Posterior cingulate gyrus (tissue), 11 donors: ENCODE measurements at regions not wholly inside any gene's neighbourhood (a gene's known extent, or its start where the extent isn't known, plus 50 kb on each side); places are given as distances from the start of the nearest gene placed in this dataset.

ENCODE experiments used
- DNase-seq, 10 donors: peaks; one replicate each; pipeline versions ENCODE4 v3.0.0 to v3.0.0-alpha.2; 2020 to 2021; ENCODE audit warnings: mixed read lengths in 3 of 10
- intact Hi-C: fragments of 100-400 bp; cut with DNase I; formaldehyde crosslinking; loops from one replicate; pipeline ENCODE4 v1.15.1; 2023

DNA sequence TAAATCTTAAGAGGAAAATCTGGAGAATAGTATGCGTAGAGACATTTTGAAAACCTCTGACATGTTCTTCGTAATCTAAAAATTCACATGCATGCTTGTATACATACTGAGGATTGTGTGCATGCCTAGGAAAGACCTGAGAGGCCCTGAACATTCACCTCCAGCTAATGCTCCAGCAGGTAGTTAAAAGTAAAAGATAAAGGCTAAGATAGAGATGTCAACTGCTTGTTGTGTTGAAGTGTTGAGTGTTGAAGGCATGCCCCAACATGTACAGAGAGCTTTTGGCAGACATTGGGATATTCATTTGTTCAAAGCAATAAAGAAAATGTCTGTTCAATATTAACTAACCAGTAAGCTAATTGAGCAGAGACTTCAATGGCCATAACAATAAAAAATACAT lies 118.6 kb upstream of the SYT1 start:
- DNase-seq = no peak
- intact Hi-C loops = no loop called here

DNA sequence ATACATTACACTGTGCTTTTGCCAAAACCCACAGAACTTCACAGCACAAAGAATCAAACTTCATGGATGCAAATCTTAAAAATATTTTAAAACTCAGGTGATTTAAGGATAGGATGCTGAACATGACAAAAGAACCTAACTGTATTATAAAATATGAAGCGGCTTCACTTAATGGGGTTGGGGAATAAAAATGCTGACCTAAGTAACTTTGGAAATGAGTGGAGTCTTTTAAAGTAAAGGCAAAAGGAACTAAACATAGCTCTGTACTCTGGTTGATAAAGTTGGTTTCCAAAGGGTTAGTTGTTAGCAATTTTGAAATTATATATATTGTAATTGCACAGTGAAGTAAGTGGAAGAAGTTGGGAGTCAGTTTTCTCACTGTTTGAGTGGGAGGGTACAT lies 111.5 kb upstream of the SYT1 start:
- intact Hi-C loops = no loop called here
- DNase-seq = no peak

GRCh38 chr12:78756936-78757335 lies 107.6 kb upstream of the SYT1 start:
- no peak for DNase-seq
- intact Hi-C loops = no loop called here

DNA sequence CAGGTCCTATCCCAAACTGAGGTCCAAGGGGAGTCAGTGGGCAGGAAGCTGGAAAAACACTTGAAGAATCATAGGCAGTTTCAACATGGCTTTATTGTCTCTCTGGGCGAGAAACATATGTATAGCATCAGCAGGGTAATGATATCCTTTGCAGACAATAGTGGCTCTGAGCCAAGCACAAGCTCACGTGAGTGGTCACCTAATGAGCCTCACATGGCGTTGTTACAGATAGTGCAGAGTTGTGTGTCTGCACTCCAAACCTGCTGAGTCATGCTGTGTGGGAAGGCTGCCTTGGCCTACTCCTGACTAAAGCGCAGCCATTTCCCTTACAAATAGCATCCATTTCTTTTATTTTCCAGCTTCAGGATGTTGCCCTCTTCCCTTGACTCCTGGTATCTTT lies 105.2 kb upstream of the SYT1 start:
- intact Hi-C loops = no loop called here
- no peak for DNase-seq

DNA sequence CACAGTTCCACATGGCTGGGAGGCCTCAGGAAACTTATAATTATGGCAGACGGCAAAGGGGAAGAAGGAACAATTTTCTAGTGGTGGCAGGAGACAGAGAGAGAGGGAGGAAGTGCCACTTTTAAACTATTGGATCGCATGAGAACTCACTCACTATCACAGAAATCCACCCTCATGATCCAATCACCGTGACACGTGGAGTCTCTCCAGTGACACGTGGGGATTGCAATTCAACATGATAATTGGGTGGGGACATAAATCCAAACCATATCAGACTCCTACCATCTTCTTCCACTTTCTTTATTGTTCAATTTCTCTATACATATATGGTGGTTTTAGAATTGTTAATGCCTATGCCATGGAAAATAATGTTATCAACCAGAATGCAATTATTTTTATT lies 103.7 kb upstream of the SYT1 start:
- intact Hi-C loops = no loop called here
- DNase-seq = no peak

DNA sequence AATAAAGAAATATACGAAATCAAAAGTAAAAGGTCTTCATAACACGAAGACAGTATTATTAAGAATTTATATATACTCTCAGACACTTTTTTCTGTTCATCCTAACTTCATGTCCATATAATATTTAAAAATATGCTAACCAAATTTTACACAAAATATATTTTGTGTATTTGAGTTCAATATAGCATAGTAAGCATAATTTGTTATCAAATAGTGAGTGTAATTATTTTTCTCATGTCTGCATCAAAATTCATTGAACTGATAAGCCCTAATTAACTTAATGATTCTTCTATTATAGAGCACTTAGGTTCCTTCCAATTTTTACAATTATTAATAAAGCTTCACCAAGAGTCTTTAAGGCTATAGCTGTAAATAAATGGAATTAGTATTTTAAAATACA lies 99.7 kb upstream of the SYT1 start:
- no peak for DNase-seq
- intact Hi-C loops = no loop called here

DNA sequence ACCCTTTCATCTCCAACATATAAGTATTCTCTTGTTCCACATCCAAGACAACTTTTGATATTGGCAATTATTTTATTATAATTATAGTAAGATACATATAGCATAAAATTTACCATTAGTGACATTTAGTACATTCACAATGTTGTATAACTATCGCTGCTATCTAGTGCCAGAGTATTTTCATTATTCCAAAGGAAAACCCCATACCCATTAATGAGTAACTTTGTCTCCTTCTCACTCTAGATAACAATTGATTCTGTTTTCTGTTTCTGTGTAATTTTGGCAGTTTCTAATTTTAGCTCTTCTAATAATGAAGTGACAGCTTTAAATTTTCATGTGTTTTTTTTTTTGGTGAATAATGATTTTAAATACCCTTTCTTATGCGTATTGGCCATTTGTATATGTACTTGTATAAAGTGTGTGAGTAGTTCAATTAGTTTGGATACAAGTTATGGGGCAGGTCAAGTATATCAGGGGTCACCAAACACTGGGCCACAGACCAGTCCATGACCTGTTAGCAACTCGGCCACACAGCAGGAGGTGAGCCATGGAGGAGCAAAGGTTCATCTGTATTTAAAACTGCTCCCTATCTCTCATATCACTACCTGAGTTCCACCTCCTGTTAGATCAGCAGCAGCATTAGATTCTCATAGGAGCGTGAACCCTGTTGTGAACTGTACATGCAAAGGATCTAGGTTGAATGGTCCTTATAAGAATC lies 97.2 kb upstream of the SYT1 start:
- no peak for DNase-seq
- intact Hi-C loops = no loop called here

DNA sequence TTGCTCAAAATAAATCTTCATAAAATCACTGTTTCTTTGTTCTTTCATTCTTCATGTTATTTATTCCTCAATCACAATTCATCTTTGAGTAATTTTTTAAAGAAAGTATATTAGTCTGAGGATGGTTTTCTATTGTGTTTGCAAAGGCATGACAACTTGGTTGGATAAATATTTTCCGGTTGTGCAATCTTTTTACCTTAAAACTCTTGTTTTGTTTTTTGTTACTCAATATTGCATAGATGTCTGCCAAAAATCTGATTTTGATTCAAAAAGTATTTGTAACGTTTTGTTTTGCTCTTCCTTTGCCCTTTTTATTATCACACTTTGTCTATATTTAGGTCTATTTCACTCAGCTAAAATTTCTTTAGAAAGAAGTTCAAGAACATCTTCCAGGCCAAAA lies 86.2 kb upstream of the SYT1 start:
- intact Hi-C loops = no loop called here
- no peak for DNase-seq

GRCh38 chr12:78787576-78787975 lies 77.0 kb upstream of the SYT1 start:
- intact Hi-C loops = no loop called here
- no peak for DNase-seq

- DNase-seq = no peak
- intact Hi-C loops = no loop called here
Measured at GRCh38 chr12:78790148-78790547, 74.4 kb upstream of the SYT1 start.

DNA sequence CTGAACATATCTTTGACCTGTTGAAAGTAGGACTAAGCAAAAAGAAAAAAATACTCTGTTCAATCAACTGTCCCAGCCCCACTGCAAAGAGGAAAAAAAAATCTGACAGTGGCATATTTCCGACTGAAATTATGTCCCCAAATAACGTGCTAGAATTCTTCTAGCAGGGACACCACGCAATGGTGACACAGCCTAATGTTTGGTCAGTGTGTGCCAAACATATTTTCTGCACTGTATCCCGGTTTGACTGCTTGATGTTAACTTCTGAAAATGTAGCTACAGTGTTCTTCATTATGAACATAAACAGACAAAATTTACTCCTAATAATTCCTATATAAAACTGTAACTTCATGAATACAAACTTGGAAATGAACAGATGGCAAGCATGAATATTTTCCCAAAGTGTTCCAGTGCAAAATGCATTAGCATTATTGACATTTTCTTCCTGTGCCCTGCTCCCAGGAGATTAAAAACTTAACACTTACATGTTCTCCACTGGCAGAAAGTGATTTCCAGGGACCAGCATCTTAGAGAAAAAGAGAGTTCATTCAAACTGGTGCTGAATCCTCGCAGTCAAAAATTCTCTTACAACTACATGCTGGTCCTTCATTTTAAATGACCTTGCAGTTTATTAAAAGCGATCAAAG lies 72.4 kb upstream of the SYT1 start:
- DNase-seq = no peak
- intact Hi-C loops = no loop called here

GRCh38 chr12:78793491-78793890 lies 71.1 kb upstream of the SYT1 start:
- no peak for DNase-seq
- intact Hi-C loops = no loop called here

DNA sequence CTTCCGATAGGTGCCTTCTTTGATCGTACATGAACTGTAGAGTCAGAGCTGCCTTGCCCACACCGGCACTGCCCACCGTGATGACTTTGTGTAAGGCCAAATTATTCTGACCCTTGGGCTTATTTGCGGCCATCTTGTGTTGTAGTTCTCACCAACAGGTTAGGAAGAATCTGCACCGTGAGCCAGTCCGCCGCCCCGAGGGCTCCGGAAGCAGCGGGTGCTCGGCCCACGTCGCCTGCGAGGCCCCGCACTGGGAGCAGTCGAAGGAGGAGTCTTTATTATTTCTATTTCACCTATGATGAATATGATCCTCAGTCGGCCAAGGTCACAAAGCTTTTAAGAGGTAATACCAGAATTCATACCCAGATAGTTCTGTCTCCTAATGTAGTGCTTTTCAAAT lies 70.6 kb upstream of the SYT1 start:
- intact Hi-C loops = no loop called here
- peak in 1 of 10 donors; percentile 69 for DNase-seq

DNA sequence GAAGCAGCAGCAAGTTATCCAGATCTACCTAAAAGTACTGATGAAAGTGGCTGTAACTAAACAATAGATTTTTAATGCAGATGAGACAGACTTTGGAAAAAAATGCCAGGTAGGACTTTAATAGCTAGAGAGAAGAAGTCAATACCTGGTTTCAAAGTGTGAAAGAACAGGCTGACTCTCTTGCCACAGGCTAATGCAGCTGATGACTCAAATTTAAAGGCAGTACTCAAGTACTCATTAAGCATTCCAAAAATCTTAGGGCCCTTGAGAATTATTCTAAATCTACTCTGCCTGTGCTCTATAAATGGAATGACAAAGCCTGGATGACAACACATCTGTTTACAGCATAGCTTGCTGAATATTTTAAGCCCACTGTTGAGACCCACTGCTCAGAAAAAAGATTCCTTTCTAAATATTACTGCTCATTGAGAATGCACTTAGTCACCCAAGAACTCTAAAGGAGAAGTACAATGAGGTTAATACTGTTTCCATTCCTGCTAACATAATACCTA lies 68.6 kb upstream of the SYT1 start:
- intact Hi-C loops = no loop called here
- DNase-seq = no peak

- intact Hi-C loops = no loop called here
Measured at GRCh38 chr12:78797196-78797931, 67.2 kb upstream of the SYT1 start.

GRCh38 chr12:78799649-78800048 lies 64.9 kb upstream of the SYT1 start:
- peak in 3 of 10 donors; percentile 29 to 81 (median 56) for DNase-seq
- intact Hi-C loops = no loop called here

More at GRCh38 chr12:78797196-78797931, 67.2 kb upstream of the SYT1 start:
- no peak for DNase-seq

- no peak for DNase-seq
- intact Hi-C loops = no loop called here
Measured at GRCh38 chr12:78802593-78802992, 62.0 kb upstream of the SYT1 start.

DNA sequence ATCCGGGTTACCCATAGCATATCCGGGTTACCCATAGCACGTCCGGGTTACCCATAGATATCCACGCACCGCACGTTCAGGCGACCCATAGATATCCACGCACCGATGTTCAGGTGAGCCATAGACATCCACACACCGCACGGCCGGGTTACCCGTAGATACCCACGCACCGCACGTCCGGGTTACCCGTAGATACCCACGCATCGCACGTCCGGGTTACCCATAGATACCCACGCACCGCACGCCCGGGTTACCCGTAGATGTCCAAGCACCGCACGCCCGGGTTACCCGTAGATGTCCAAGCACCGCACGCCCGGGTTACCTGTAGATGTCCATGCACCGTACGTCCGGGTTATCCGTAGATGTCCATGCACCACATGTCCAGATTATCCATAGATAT lies 60.3 kb upstream of the SYT1 start:
- intact Hi-C loops = no loop called here
- peak in 3 of 10 donors; percentile 73 to 79 (median 76) for DNase-seq
